ENCODE measurements at regions not wholly inside any gene's neighbourhood (a gene's known extent, or its start where the extent isn't known, plus 50 kb on each side); places are given as distances from the start of the nearest gene placed in this dataset.

- intact Hi-C loops (cut with micrococcal nuclease; ENCODE audit: unreplicated experiment), result no loop called here
- H3K27ac Mint-ChIP-seq (ENCODE audit: unreplicated experiment), result no peak overlapping the region
- H3K9me3 ChIP-seq, result no peaks in the 10 kb centered on the region
- no peaks in the 10 kb centered on the region for H3K36me3 Mint-ChIP-seq (ENCODE audit: insufficient read depth, unreplicated experiment)
- no peaks in the 10 kb centered on the region for H3K4me1 ChIP-seq
- DNase-seq, result no peak
- H3K4me3 Mint-ChIP-seq (ENCODE audit: unreplicated experiment), result no peak overlapping the region
- no peaks in the 10 kb centered on the region for H3K4me1 Mint-ChIP-seq (ENCODE audit: low read depth, unreplicated experiment)
- H3K9me3 Mint-ChIP-seq (ENCODE audit: unreplicated experiment), result no peaks in the 10 kb centered on the region
- ChIA-PET CTCF (no interaction called here), POLR2A (no interaction called here)
- no peaks in the 10 kb centered on the region for H3K36me3 ChIP-seq (ENCODE audit: control insufficient read depth, insufficient read depth, low read length)
- peaks cover 7% of the 10 kb centered on the region for H3K27me3 Mint-ChIP-seq (ENCODE audit: insufficient read depth, unreplicated experiment)
- H3K4me3 ChIP-seq (ENCODE audit: low read depth, low read length), result no peak overlapping the region
- no peaks in the 10 kb centered on the region for H3K27me3 ChIP-seq (replicated peaks; ENCODE audit: control insufficient read depth, insufficient read depth, low read length)
- TF ChIP-seq CTCF (IDR thresholded peaks at IDR 0.05; ENCODE audit: insufficient read depth in 1 of 2, low read depth in 1 of 2, low read length in 1 of 2, severe bottlenecking in 1 of 2, unreplicated experiment in 1 of 2), result no peak
- no TSS peak for BruUV-seq (replicated peaks)
Measured at GRCh38 chr9:111161015-111161415, 122.7 kb upstream of the LPAR1 start.

GRCh38 chr9:111158999-111159398 is 120.7 kb upstream of the LPAR1 start:
- POLR2A ChIA-PET, result no interaction called here
- no peaks in the 10 kb centered on the region for H3K4me1 Mint-ChIP-seq (ENCODE audit: low read depth, unreplicated experiment)
- peaks cover 7% of the 10 kb centered on the region for H3K27me3 Mint-ChIP-seq (ENCODE audit: insufficient read depth, unreplicated experiment)
- no peak for TF ChIP-seq CTCF (IDR thresholded peaks at IDR 0.05; ENCODE audit: insufficient read depth in 1 of 2, low read depth in 1 of 2, low read length in 1 of 2, severe bottlenecking in 1 of 2, unreplicated experiment in 1 of 2)
- no peak overlapping the region for H3K4me3 Mint-ChIP-seq (ENCODE audit: unreplicated experiment)
- H3K36me3 Mint-ChIP-seq (ENCODE audit: insufficient read depth, unreplicated experiment), result no peaks in the 10 kb centered on the region
- Histone ChIP-seq H3K36me3 (ENCODE audit: control insufficient read depth, insufficient read depth, low read length) (no peaks in the 10 kb centered on the region), H3K4me1 (no peaks in the 10 kb centered on the region), H3K27me3 (replicated peaks; ENCODE audit: control insufficient read depth, insufficient read depth, low read length) (no peaks in the 10 kb centered on the region), H3K9me3 (no peaks in the 10 kb centered on the region), H3K4me3 (ENCODE audit: low read depth, low read length) (no peak overlapping the region)
- no peak for DNase-seq
- BruUV-seq (replicated peaks), result no TSS peak
- H3K9me3 Mint-ChIP-seq (ENCODE audit: unreplicated experiment), result no peaks in the 10 kb centered on the region
- CTCF ChIA-PET, result no interaction called here
- H3K27ac Mint-ChIP-seq (ENCODE audit: unreplicated experiment), result no peak overlapping the region
- intact Hi-C loops (cut with micrococcal nuclease; ENCODE audit: unreplicated experiment), result no loop called here

GRCh38 chr9:111158363-111158762 is 120.1 kb upstream of the LPAR1 start:
- Mint-ChIP-seq H3K9me3 (ENCODE audit: unreplicated experiment) (no peaks in the 10 kb centered on the region), H3K4me1 (ENCODE audit: low read depth, unreplicated experiment) (no peaks in the 10 kb centered on the region), H3K36me3 (ENCODE audit: insufficient read depth, unreplicated experiment) (no peaks in the 10 kb centered on the region), H3K27me3 (ENCODE audit: insufficient read depth, unreplicated experiment) (peaks cover 7% of the 10 kb centered on the region), H3K27ac (ENCODE audit: unreplicated experiment) (no peak overlapping the region), H3K4me3 (ENCODE audit: unreplicated experiment) (no peak overlapping the region)
- CTCF ChIA-PET, result no interaction called here
- POLR2A ChIA-PET, result no interaction called here
- Histone ChIP-seq H3K9me3 (no peaks in the 10 kb centered on the region), H3K4me1 (no peaks in the 10 kb centered on the region), H3K36me3 (ENCODE audit: control insufficient read depth, insufficient read depth, low read length) (no peaks in the 10 kb centered on the region), H3K27me3 (replicated peaks; ENCODE audit: control insufficient read depth, insufficient read depth, low read length) (no peaks in the 10 kb centered on the region), H3K4me3 (ENCODE audit: low read depth, low read length) (no peak overlapping the region)
- no peak for TF ChIP-seq CTCF (IDR thresholded peaks at IDR 0.05; ENCODE audit: insufficient read depth in 1 of 2, low read depth in 1 of 2, low read length in 1 of 2, severe bottlenecking in 1 of 2, unreplicated experiment in 1 of 2)
- intact Hi-C loops (cut with micrococcal nuclease; ENCODE audit: unreplicated experiment), result no loop called here
- no peak for DNase-seq
- BruUV-seq (replicated peaks), result no TSS peak

Measured in Caco-2 (cell line).